Lung (tissue), 11 donors: ENCODE measurements at regions not wholly inside any gene's neighbourhood (a gene's known extent, or its start where the extent isn't known, plus 50 kb on each side); places are given as distances from the start of the nearest gene placed in this dataset.

Experiments used
- ATAC-seq: fragments of 200-7000 bp; cut with Tn5 transposase; one replicate; pipeline ENCODE4 v1.9.1; 2020; ENCODE audit warnings: moderate number of reproducible peaks; ENCODE audit not compliant: insufficient read depth, low FRiP score
- DNase-seq, 3 donors: peaks; one replicate each; pipeline ENCODE4 v3.0.0-alpha.2; 2013 to 2017
- H3K27ac ChIP-seq, 2 donors: one replicate each; pipeline ENCODE4 v1.5.1; 2013; ENCODE audit warnings: mild to moderate bottlenecking in 2 of 2, moderate library complexity in 2 of 2, control low read depth in 1 of 2, inconsistent platforms in 1 of 2, low read depth in 1 of 2, low read length in 1 of 2
- H3K27me3 ChIP-seq, 3 donors: one replicate each; pipeline ENCODE4 v1.5.1; 2013; ENCODE audit warnings: low read length in 2 of 3; ENCODE audit not compliant: control insufficient read depth in 3 of 3, insufficient read depth in 3 of 3
- H3K36me3 ChIP-seq, 4 donors: one replicate each; pipeline ENCODE4 v1.5.1; 2013; ENCODE audit warnings: low read length in 4 of 4, mild to moderate bottlenecking in 1 of 4, moderate library complexity in 1 of 4; ENCODE audit not compliant: control insufficient read depth in 4 of 4, insufficient read depth in 4 of 4
- H3K4me1 ChIP-seq, 5 donors: one replicate each; pipeline ENCODE4 v1.5.1; 2013; ENCODE audit warnings: low read length in 5 of 5, mild to moderate bottlenecking in 2 of 5, moderate library complexity in 1 of 5; ENCODE audit not compliant: control insufficient read depth in 5 of 5, insufficient read depth in 5 of 5
- H3K4me3 ChIP-seq: one replicate; pipeline ENCODE4 v1.5.1; 2013; ENCODE audit warnings: mild to moderate bottlenecking, control low read depth, moderate library complexity
- H3K9ac ChIP-seq, 2 donors: one replicate each; pipeline ENCODE4 v1.5.1; 2013; ENCODE audit warnings: low read length in 2 of 2, control low read depth in 1 of 2; ENCODE audit not compliant: insufficient read depth in 1 of 2
- H3K9me3 ChIP-seq, 4 donors: one replicate each; pipeline ENCODE4 v1.5.1; 2013; ENCODE audit warnings: low read length in 3 of 4, mild to moderate bottlenecking in 1 of 4, moderate library complexity in 1 of 4; ENCODE audit not compliant: control insufficient read depth in 4 of 4, insufficient read depth in 3 of 4
- WGBS, 2 donors: extraction: QIAGEN DNeasy Blood & Tissue Kit; methylation state at CpG; one replicate each; pipeline ENCODE4 v1.1.7; 2013; 5-methylcytosine and 5-hydroxymethylcytosine counted together
- TF ChIP-seq, protein P1 (sequence below): IDR thresholded peaks from 2 replicates; pipeline ENCODE4 v1.5.1; 2012; ENCODE audit warnings: mild to moderate bottlenecking; ENCODE audit errors: control extremely low read depth, extremely low read depth
- donor health status: control.
- donor health status: control.
- donor health status: Bipolar disorder and iron deficiency.
- donor health status: healthy.
- donor health status: DM: yes; HTN: yes; CAD: no.

DNA sequence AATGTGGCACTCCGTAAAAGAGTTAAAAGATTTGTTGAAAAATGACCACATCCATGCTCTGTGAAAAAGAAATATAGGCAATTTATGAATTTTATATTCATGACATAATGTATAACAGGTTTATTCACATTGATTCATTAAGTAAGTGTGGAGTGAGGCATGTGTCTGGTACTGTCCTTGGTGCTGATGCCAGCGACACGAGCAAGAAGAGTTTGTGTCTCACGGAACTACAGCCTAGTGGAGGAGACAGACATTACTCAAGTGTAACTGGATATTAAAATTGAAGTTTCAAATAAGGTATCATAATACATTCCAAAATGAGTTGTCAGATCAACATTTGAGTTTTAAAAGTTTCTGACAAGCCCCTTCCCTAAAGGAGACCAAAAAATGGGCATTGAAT lies 122.7 kb upstream of the PRNP start:
- Histone ChIP-seq H3K27me3 (no peaks in the 10 kb centered on the region), H3K9ac (no peak overlapping the region), H3K4me1 (no peaks in the 10 kb centered on the region), H3K36me3 (no peaks in the 10 kb centered on the region), H3K9me3 (peaks cover 0 to 4% (median 0%) of the 10 kb centered on the region in 4 donors), H3K4me3 (no peak overlapping the region), H3K27ac (no peak overlapping the region)
- TF ChIP-seq, protein P1, sequence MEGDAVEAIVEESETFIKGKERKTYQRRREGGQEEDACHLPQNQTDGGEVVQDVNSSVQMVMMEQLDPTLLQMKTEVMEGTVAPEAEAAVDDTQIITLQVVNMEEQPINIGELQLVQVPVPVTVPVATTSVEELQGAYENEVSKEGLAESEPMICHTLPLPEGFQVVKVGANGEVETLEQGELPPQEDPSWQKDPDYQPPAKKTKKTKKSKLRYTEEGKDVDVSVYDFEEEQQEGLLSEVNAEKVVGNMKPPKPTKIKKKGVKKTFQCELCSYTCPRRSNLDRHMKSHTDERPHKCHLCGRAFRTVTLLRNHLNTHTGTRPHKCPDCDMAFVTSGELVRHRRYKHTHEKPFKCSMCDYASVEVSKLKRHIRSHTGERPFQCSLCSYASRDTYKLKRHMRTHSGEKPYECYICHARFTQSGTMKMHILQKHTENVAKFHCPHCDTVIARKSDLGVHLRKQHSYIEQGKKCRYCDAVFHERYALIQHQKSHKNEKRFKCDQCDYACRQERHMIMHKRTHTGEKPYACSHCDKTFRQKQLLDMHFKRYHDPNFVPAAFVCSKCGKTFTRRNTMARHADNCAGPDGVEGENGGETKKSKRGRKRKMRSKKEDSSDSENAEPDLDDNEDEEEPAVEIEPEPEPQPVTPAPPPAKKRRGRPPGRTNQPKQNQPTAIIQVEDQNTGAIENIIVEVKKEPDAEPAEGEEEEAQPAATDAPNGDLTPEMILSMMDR: no peak
- peak; percentile 57 to 80 (median 68) for DNase-seq
- ATAC-seq: no peak
- WGBS, 2 donors: 10 to 14% methylated on average over 4 of the region's 4 CpGs

DNA sequence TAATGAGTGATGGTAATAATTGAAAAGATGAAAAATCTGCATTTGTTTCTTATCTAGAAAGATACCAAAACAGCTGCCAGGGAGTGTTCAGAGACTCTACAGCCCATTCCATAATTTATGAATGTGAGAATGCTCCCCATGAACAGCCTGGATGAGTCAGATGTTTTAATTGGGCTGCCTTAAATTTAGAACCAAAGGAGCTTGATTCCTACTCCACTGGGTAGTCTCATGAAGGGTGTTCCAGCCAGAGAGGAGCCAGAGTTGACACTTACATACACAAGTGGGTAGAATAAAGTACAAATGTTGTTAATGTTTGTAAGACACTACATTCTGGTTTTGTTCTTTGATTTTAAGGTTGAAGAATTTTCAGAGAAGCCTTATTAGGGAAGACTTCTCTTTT lies 123.2 kb upstream of the PRNP start:
- H3K27ac ChIP-seq: no peak overlapping the region
- no peak overlapping the region for H3K4me3 ChIP-seq
- H3K9ac ChIP-seq: no peak overlapping the region
- no peaks in the 10 kb centered on the region for H3K4me1 ChIP-seq
- DNase-seq: no peak
- ATAC-seq: no peak
- no peaks in the 10 kb centered on the region for H3K27me3 ChIP-seq
- no peaks in the 10 kb centered on the region for H3K36me3 ChIP-seq
- TF ChIP-seq, protein P1: no peak
- H3K9me3 ChIP-seq: peaks cover 0 to 4% (median 0%) of the 10 kb centered on the region in 4 donors

DNA sequence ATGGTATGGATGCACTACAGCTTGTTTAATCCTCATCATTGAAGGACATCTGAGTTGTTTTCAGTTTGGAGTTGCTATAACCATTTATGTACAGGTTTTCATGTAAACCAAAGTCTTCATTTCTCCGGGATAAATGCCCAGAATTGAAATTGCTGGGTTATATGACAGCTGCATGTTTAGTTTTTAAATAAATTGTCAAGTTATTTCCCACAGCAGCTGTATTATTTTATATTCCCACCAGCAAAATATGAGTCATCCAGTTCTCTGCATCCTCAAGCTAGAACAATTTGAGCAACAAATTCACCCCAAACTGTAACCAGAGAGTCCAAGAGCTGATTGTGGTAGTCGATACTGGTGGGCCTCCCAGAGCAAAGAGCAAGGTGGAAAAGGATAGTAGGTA lies 125.6 kb upstream of the PRNP start:
- DNase-seq (peak in 2 of 3 donors; percentile 6 to 22), ATAC-seq (no peak)
- no peaks in the 10 kb centered on the region for H3K27me3 ChIP-seq
- peaks cover 0 to 4% (median 0%) of the 10 kb centered on the region in 5 donors for H3K4me1 ChIP-seq
- TF ChIP-seq, protein P1: no peak
- peaks cover 0 to 4% (median 0%) of the 10 kb centered on the region in 4 donors for H3K9me3 ChIP-seq
- H3K36me3 ChIP-seq: no peaks in the 10 kb centered on the region
- H3K4me3 ChIP-seq: no peak overlapping the region
- 69 to 89% methylated on average over 2 of the region's 2 CpGs for WGBS, 2 donors
- H3K9ac ChIP-seq: no peak overlapping the region
- no peak overlapping the region for H3K27ac ChIP-seq

DNA sequence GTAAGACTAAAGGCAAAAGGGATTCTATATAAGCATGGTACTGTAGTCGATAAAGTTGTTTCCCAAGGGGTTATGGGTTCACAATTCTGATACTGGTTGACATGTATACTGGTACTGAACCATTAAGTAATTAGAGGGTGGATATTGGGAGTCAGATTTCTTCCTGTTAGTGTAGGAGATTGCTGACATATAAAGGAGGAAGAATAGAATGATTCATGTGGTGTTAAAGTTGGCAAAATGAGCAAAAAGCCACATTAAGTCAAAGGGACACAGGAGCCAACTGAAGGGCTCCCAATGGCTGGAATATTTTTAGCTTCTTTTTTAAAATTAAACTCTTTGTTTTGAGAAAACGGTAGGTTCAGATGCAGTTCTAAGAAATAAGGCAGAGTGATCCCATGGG lies 126.3 kb upstream of the PRNP start:
- Histone ChIP-seq H3K4me1 (peaks cover 0 to 8% (median 0%) of the 10 kb centered on the region in 5 donors), H3K27me3 (no peaks in the 10 kb centered on the region), H3K27ac (no peak overlapping the region), H3K4me3 (no peak overlapping the region), H3K36me3 (no peaks in the 10 kb centered on the region), H3K9me3 (peaks cover 0 to 4% (median 0%) of the 10 kb centered on the region in 4 donors), H3K9ac (no peak overlapping the region)
- TF ChIP-seq, protein P1: no peak
- ATAC-seq (no peak), DNase-seq (peak in 1 of 3 donors; percentile 5)
- WGBS, 2 donors: 62 to 83% methylated on average over 2 of the region's 2 CpGs
